ENCODE measurements at regions not wholly inside any gene's neighbourhood (a gene's known extent, or its start where the extent isn't known, plus 50 kb on each side); places are given as distances from the start of the nearest gene placed in this dataset.

- no peak overlapping the region for H3K4me3 ChIP-seq
- no peak for TF ChIP-seq EZH2phosphoT487 (IDR thresholded peaks at IDR 0.05)
- TF ChIP-seq CTCF (IDR thresholded peaks at IDR 0.05): no peak
- TF ChIP-seq EZH2 (IDR thresholded peaks at IDR 0.05): no peak
- no peaks in the 10 kb centered on the region for H4K20me1 ChIP-seq (ENCODE audit: low read depth)
- Mint-ChIP-seq H3K4me1 (peaks cover 5% of the 10 kb centered on the region), H3K27ac (no peak overlapping the region), H3K36me3 (no peaks in the 10 kb centered on the region), H3K4me3 (no peak overlapping the region), H3K9me3 (no peaks in the 10 kb centered on the region), H3K27me3 (ENCODE audit: insufficient read depth, low read depth) (no peaks in the 10 kb centered on the region)
- H3K27ac ChIP-seq: no peak overlapping the region
- H3K36me3 ChIP-seq: no peaks in the 10 kb centered on the region
- no peaks in the 10 kb centered on the region for H3K4me1 ChIP-seq
- DNase-seq (ENCODE audit: low spot score): no peak
- H3K27me3 ChIP-seq: no peaks in the 10 kb centered on the region
- no peaks in the 10 kb centered on the region for H3K9me3 ChIP-seq (ENCODE audit: low read depth)
- no peaks in the 10 kb centered on the region for H3K79me2 ChIP-seq (ENCODE audit: low read depth)
- no peak overlapping the region for H3K9ac ChIP-seq
- no peak overlapping the region for H3K4me2 ChIP-seq
- H3F3A ChIP-seq (ENCODE audit: low read depth): no peaks in the 10 kb centered on the region
- H2AFZ ChIP-seq (replicated peaks): no peak overlapping the region
Observed at GRCh38 chr4:33890841-33891240, 2353.5 kb downstream of the ARAP2 start.

- peaks cover 23% of the 10 kb centered on the region for H3K9me3 Mint-ChIP-seq
- Histone ChIP-seq H3K4me1 (no peaks in the 10 kb centered on the region), H3K27me3 (no peaks in the 10 kb centered on the region), H3K79me2 (ENCODE audit: low read depth) (no peaks in the 10 kb centered on the region), H3F3A (ENCODE audit: low read depth) (no peaks in the 10 kb centered on the region), H3K9me3 (ENCODE audit: low read depth) (peaks cover 5% of the 10 kb centered on the region), H2AFZ (replicated peaks) (no peak overlapping the region), H3K27ac (no peak overlapping the region), H4K20me1 (ENCODE audit: low read depth) (no peaks in the 10 kb centered on the region), H3K9ac (no peak overlapping the region), H3K4me3 (no peak overlapping the region), H3K36me3 (peaks cover under 1% of the 10 kb centered on the region), H3K4me2 (no peak overlapping the region)
- no peak for TF ChIP-seq CTCF (IDR thresholded peaks at IDR 0.05)
- TF ChIP-seq EZH2 (IDR thresholded peaks at IDR 0.05): no peak
- no peak for TF ChIP-seq EZH2phosphoT487 (IDR thresholded peaks at IDR 0.05)
- no peak overlapping the region for H3K4me3 Mint-ChIP-seq
- peaks cover 4% of the 10 kb centered on the region for H3K27me3 Mint-ChIP-seq (ENCODE audit: insufficient read depth, low read depth)
- DNase-seq (ENCODE audit: low spot score): no peak
- no peaks in the 10 kb centered on the region for H3K36me3 Mint-ChIP-seq
- H3K27ac Mint-ChIP-seq: no peak overlapping the region
- no peaks in the 10 kb centered on the region for H3K4me1 Mint-ChIP-seq
Observed at GRCh38 chr4:33911959-33912358, 2332.4 kb downstream of the ARAP2 start.

GRCh38 chr4:33914386-33914785 is 2329.9 kb downstream of the ARAP2 start:
- Histone ChIP-seq H3K9me3 (ENCODE audit: low read depth) (peaks cover 11% of the 10 kb centered on the region), H3K27ac (no peak overlapping the region), H3K36me3 (peaks cover 10% of the 10 kb centered on the region), H3K9ac (no peak overlapping the region), H3K4me3 (no peak overlapping the region), H3K79me2 (ENCODE audit: low read depth) (no peaks in the 10 kb centered on the region), H3K4me2 (no peak overlapping the region), H3K4me1 (no peaks in the 10 kb centered on the region), H3F3A (ENCODE audit: low read depth) (no peaks in the 10 kb centered on the region), H2AFZ (replicated peaks) (no peak overlapping the region), H3K27me3 (no peaks in the 10 kb centered on the region), H4K20me1 (ENCODE audit: low read depth) (no peaks in the 10 kb centered on the region)
- DNase-seq (ENCODE audit: low spot score): peak; percentile 2
- H3K4me3 Mint-ChIP-seq: no peak overlapping the region
- no peaks in the 10 kb centered on the region for H3K36me3 Mint-ChIP-seq
- H3K4me1 Mint-ChIP-seq: no peaks in the 10 kb centered on the region
- no peak for TF ChIP-seq EZH2 (IDR thresholded peaks at IDR 0.05)
- no peak for TF ChIP-seq CTCF (IDR thresholded peaks at IDR 0.05)
- no peak for TF ChIP-seq EZH2phosphoT487 (IDR thresholded peaks at IDR 0.05)
- peaks cover 23% of the 10 kb centered on the region for H3K9me3 Mint-ChIP-seq
- no peak overlapping the region for H3K27ac Mint-ChIP-seq
- peaks cover 2% of the 10 kb centered on the region for H3K27me3 Mint-ChIP-seq (ENCODE audit: insufficient read depth, low read depth)

Measured in neural progenitor cell (in vitro differentiated cells).